DMS114 treated with DMSO at 0.1 percent for 48 hours (cell line): ENCODE measurements at regions not wholly inside any gene's neighbourhood (a gene's known extent, or its start where the extent isn't known, plus 50 kb on each side); places are given as distances from the start of the nearest gene placed in this dataset.

Experiments
- DNase-seq: peaks from one replicate; lab custom pipeline; 2025; ENCODE audit not compliant: unreplicated experiment; lab: John Stamatoyannopoulos, UW

- no peak for DNase-seq
Measured at GRCh38 chr1:239593527-239593926, 207.2 kb downstream of the CHRM3 start.

DNA sequence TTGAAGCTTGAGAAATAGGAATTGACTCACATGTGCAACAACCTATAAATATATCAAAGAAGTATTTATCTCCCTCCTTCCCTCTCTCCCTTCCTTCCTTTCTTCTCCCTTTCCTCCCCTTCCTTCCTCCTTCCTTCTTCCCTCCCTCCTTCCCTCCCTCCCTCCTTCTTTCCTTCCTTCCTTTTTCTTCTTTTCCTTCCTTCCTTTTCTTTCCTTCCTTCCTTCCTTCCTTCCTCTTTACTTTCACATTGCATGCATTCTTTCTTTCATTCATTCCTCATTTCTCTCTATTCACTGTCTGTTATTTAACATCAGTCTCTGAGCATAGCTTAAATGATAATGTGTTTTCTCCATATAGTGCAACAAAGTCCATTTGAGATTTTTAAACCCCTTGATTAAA lies 214.2 kb downstream of the CHRM3 start:
- no peak for DNase-seq

- DNase-seq: no peak
Measured at GRCh38 chr1:239601108-239601507, 214.7 kb downstream of the CHRM3 start.

GRCh38 chr1:239603530-239603929 lies 217.2 kb downstream of the CHRM3 start:
- no peak for DNase-seq

- DNase-seq: no peak
Measured at GRCh38 chr1:239606850-239607400, 220.6 kb downstream of the CHRM3 start.

DNA sequence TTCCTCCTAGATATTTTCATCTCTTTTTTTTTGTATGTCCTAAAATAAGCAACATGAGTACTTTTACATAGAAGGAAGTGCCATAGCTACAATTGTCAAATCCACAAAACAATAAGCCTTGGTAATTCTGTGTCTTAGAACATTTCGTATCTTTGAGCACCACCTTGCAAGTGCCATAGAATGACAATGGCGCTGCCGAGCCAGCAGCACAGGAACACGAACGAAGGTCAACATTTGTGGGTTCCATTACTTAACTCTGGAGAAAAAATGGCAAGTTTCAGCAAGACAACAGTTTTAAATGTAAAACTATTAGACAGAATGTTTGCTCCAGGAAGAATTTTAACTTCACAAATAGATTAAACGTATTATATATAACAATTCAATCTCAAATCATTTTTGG lies 222.1 kb downstream of the CHRM3 start:
- no peak for DNase-seq

- no peak for DNase-seq
Measured at GRCh38 chr1:239612379-239612778, 226.0 kb downstream of the CHRM3 start.

GRCh38 chr1:239616673-239617072 lies 230.3 kb downstream of the CHRM3 start:
- DNase-seq: no peak

DNA sequence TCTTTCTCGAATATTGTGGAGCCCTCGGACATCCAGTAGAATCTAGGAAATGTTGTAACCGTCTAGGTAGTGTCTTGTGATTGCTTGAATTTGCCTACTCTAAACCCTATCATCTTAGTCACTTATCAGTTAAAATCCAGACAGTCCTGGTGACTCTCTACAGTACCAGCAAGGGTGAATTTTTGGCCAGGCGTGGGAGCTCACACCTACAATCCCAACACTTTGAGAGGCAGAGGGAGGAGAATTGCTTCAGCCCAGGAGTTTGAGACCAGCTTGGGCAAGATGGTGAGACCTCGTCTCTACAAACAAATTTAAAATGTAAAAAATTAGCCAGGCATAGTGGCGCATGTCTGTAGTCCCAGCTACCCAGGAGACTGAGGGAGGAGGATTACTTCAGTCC lies 230.9 kb downstream of the CHRM3 start:
- no peak for DNase-seq

- no peak for DNase-seq
Measured at GRCh38 chr1:239617731-239618130, 231.4 kb downstream of the CHRM3 start.

DNA sequence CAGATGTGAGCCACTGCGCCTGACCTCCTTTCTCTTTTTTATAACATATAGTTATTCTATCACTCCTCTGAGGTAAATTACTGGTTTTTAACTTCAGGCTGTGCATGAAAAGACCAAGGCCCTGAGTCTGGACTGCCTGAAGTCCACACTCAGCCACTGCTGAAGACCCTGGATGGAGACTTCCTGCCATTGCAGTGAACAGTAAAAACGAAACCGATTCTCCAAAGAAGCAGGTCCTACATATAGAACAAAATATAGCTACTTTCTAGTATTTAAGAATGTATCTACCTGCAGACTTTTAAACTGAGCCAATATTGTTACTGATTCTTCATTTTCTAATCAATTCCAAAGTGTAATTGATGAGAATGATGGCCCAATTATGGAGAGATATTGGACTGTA lies 232.8 kb downstream of the CHRM3 start:
- DNase-seq: no peak

- DNase-seq: no peak
Measured at GRCh38 chr1:239630767-239631166, 244.4 kb downstream of the CHRM3 start.

DNA sequence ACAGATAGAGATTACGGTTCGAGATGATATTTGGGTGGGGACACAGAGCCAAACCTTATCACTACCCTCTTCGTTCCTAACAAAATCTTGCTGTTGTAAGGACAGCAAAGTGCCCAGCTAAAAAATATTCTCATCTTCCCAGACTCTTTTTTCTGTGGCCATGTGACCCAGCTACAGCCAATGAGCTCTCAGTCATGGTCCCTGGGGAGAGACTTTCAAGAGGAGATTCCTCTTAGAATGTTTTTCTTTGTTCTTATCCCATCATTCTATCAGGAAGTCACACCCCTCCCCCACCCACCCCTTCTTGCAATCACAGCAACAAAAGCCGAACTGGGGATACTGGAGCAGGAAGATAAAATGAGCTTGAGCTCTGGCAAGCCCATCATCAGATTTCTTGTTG lies 247.1 kb downstream of the CHRM3 start:
- no peak for DNase-seq

- DNase-seq: no peak
Measured at GRCh38 chr1:239635276-239635675, 248.9 kb downstream of the CHRM3 start.

DNA sequence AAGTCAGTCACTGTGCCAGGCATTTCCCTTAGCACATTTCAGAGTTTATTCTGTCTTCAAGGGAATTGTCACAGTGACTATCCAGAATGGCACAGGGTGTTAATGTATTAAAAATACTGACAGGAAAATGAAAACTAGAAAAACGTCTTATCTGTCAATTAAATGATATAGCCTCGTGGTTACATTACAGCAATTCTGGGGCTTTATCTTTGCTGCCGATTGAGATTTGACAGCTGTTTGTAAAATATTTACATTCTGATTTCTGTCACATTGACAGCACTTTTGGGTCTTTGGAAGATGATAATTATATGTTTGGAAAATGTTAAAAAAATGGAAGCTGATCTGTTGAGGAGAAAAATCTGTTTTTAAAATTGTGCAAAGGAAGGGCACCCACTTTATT lies 250.0 kb downstream of the CHRM3 start:
- DNase-seq: no peak

GRCh38 chr1:239644604-239645003 lies 258.2 kb downstream of the CHRM3 start:
- DNase-seq: no peak

DNA sequence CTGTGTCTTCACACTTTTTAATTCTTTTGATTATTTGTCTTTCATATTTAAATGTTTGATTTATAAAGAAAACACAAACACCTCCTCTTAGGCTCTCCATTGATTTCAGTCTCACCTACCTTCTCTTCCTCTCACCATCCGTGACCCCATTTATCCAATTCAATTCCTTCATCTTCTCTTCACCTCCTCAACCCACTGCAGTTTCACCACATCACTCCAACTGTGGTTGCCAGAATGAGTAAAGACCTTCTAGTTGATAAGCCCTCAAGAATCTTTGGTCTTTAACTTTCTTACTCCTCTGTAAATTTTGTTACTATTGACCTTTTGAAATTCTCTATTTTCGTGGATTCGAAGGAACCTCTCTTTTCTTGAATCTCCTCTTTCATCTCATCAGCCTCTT lies 260.7 kb downstream of the CHRM3 start:
- no peak for DNase-seq

DNA sequence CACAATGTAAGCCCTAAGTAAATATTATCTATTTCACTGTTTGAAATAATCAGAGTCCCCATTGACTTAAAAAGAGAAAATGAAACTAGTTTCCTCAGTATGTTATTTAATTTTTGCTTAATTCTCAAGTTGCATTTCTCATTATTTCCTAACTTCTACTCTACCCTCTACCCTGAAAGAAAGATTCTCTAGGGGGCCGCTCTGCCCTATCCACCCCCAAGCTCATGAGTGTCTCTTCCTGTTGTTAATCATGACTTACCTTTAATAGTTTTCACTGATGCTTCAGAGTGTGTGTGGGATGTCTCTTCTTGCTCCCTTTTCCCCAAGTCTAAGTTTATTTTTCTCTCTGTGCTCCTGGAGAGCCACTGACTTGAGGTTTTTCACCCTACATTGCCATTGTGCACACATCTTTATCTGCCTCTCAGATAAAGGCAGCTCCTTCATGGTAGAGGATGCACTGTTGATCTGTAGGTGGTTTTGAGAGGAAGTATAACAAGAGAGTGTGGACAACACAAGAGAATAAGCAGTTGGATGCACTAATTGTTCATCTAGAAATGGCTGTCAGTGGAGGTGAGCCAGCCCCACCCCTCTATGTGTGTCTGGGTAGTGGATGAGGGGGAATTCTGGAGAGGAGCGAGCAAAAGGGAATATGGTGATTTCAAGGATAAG lies 261.7 kb downstream of the CHRM3 start:
- DNase-seq: no peak

DNA sequence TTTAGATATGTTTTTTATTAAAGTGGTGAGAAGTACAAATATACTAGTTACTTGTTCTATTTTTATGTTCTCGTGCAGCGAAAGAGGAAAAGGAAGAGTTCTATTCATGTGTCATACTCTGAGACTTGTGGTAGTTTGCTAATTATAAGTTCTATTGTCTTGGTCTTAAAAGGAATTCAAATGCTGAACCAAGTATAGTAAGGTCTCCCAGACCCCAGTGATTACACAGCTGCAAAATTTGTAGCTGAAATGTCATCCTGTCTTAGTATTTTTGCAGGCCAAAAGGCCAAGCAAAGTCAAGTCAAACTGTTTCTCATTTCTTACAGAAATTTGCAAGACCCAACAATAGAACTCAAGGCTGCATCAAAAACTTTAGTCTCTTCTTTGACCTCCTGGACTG lies 268.7 kb downstream of the CHRM3 start:
- DNase-seq: no peak

DNA sequence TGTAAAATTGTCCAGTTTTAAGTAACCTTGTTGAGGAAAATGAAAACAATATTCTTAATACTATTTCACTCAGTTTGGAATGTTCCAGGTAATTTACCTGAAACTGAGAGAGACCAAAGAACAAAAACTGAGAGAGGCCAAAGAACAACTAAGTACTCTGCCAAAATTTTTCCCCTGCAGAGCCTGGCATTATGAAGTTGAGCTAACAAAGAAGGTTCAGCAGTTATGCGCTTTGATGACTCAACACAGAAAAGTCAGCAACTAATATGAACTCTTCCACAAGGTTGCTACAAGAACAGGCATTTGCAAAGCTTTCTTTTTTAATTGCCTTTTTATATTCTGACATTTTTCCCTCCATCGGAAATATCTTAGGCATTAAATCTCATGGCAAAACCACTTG lies 270.9 kb downstream of the CHRM3 start:
- no peak for DNase-seq

DNA sequence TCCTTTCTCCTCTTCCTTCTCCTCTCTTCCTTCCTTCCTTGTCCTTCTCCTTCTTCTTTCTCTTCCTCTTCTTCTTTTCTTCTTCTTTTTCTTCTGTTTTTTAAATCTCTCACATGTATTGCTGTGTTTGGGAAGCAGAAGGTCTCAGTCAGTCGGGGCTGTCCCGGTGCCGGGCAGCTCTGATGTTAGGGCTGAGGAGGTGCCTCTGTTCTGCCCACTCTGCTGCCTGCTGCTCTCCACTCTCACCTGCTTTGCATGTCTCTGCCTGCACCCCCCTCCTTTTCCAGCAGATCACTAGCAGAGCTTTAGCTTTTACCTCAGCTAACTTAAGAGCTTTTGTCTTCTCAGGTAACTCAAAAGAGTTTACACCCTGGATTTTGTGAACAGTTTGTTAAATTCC lies 276.6 kb downstream of the CHRM3 start:
- no peak for DNase-seq

DNA sequence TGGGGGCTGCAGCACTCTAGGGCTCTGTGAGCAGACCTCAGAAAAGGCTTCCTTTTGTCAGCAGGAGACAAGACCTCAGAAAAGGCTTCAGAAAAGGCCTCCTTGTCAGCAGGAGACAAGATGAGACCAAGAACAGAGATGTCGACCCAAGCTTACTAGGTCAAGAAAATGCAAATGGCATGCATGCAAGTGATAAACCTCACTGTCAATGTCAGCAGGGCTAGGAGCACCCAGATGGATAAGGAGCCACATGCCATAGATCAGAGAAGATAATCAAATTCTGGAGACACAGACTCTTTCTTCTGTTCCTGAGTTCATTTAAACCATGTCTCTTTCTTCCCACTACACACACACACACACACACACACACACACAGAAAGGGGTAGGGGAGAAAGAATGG lies 285.9 kb downstream of the CHRM3 start:
- DNase-seq: no peak

- DNase-seq: no peak
Measured at GRCh38 chr1:239675735-239676134, 289.4 kb downstream of the CHRM3 start.
